ENCODE measurements at regions not wholly inside any gene's neighbourhood (a gene's known extent, or its start where the extent isn't known, plus 50 kb on each side); places are given as distances from the start of the nearest gene placed in this dataset.

- DNase-seq: no peak
Measured at GRCh38 chr7:20267482-20267881, 50.3 kb upstream of the MACC1 start.

GRCh38 chr7:20268824-20269223 lies 51.6 kb upstream of the MACC1 start:
- no peak for DNase-seq

GRCh38 chr7:20269726-20270125 lies 52.5 kb upstream of the MACC1 start:
- no peak for DNase-seq

- DNase-seq: no peak
Measured at GRCh38 chr7:20270371-20270770, 53.2 kb upstream of the MACC1 start.

- DNase-seq: peak; percentile 11
Measured at GRCh38 chr7:20270867-20271266, 53.7 kb upstream of the MACC1 start.

GRCh38 chr7:20275637-20276036 lies 55.1 kb upstream of the ITGB8 start:
- DNase-seq: no peak

- no peak for DNase-seq
Measured at GRCh38 chr7:20276705-20277472, 53.8 kb upstream of the ITGB8 start.

- DNase-seq: no peak
Measured at GRCh38 chr7:20279979-20280378, 50.7 kb upstream of the ITGB8 start.

- DNase-seq: no peak
Measured at GRCh38 chr7:20280475-20281351, 50.0 kb upstream of the ITGB8 start.

All from activated CD4-positive, alpha-beta T cell treated with anti-CD3 and anti-CD28 coated beads, Interleukin-10, Interleukin-2, amounts not matched to agents 100 ng/mL and 50 ng/mL, durations not matched to agents 16 hours and 8 hours (primary cell).